HUES64 (cell line): ENCODE measurements at regions not wholly inside any gene's neighbourhood (a gene's known extent, or its start where the extent isn't known, plus 50 kb on each side); places are given as distances from the start of the nearest gene placed in this dataset.
"Not testable (repeated sequence)": the region's sequence is repeated elsewhere in the genome, so short reads cannot be mapped to it uniquely, and the experiment has no call there.

Experiments used
- H3K27ac ChIP-seq: 2 replicates; pipeline ENCODE4 v1.7.0; 2013; ENCODE audit warnings: low read depth, low read length, inconsistent platforms
- H3K27me3 ChIP-seq: 2 replicates; pipeline ENCODE4 v1.6.1; 2013; ENCODE audit warnings: mild to moderate bottlenecking, low read length; ENCODE audit not compliant: insufficient read depth
- H3K36me3 ChIP-seq: 2 replicates; pipeline ENCODE4 v1.6.1; 2013; ENCODE audit warnings: mild to moderate bottlenecking, low read length; ENCODE audit not compliant: insufficient read depth
- H3K4me1 ChIP-seq: 2 replicates; pipeline ENCODE4 v1.6.1; 2013; ENCODE audit warnings: mild to moderate bottlenecking, low read length, moderate library complexity; ENCODE audit not compliant: insufficient read depth
- H3K4me3 ChIP-seq: 2 replicates; pipeline ENCODE4 v1.5.1; 2013; ENCODE audit warnings: mild to moderate bottlenecking, low read length, moderate library complexity
- H3K9ac ChIP-seq: 2 replicates; pipeline ENCODE4 v1.6.1; 2013; ENCODE audit warnings: mild to moderate bottlenecking, low read depth, low read length
- H3K9me3 ChIP-seq: 2 replicates; pipeline ENCODE4 v1.6.1; 2013; ENCODE audit warnings: low read depth, low read length; ENCODE audit not compliant: insufficient read depth
- WGBS: fragments of 150-250, 120-280 bp; methylation state at CpG from one replicate; pipeline ENCODE4 v1.1.7; 2013; ENCODE audit warnings: missing lambda C conversion rate; 5-methylcytosine and 5-hydroxymethylcytosine counted together

- not testable (repeated sequence) for H3K4me1 ChIP-seq, H3K36me3 ChIP-seq, H3K9ac ChIP-seq, H3K9me3 ChIP-seq, H3K4me3 ChIP-seq, H3K27ac ChIP-seq, H3K27me3 ChIP-seq
- 94% methylated on average over 3 of the region's 3 CpGs for WGBS
These were observed 82.0 kb upstream of the ANKRD28 start for GRCh38 chr3:15879787-15880186.

GRCh38 chr3:15882577-15882976, 84.8 kb upstream of the ANKRD28 start:
- H3K36me3 ChIP-seq: peaks cover 4% of the 10 kb centered on the region; the same call in 1 of the 2 replicates
- H3K9me3 ChIP-seq: no peaks in the 10 kb centered on the region
- WGBS: 84% methylated on average over 2 of the region's 2 CpGs
- no peak overlapping the region for H3K9ac ChIP-seq
- H3K27me3 ChIP-seq: no peaks in the 10 kb centered on the region
- no peak overlapping the region for H3K4me3 ChIP-seq
- no peak overlapping the region for H3K27ac ChIP-seq
- no peaks in the 10 kb centered on the region for H3K4me1 ChIP-seq

GRCh38 chr3:15884132-15884531, 86.4 kb upstream of the ANKRD28 start:
- no peak overlapping the region for H3K9ac ChIP-seq
- H3K27ac ChIP-seq: no peak overlapping the region
- H3K4me3 ChIP-seq: no peak overlapping the region
- H3K36me3 ChIP-seq: no peaks in the 10 kb centered on the region
- H3K9me3 ChIP-seq: no peaks in the 10 kb centered on the region
- no peaks in the 10 kb centered on the region for H3K27me3 ChIP-seq
- 94% methylated on average over 1 of the region's 1 CpG for WGBS
- H3K4me1 ChIP-seq: no peaks in the 10 kb centered on the region

- Histone ChIP-seq H3K4me1 (no peaks in the 10 kb centered on the region), H3K9me3 (no peaks in the 10 kb centered on the region), H3K36me3 (no peaks in the 10 kb centered on the region), H3K27me3 (no peaks in the 10 kb centered on the region), H3K4me3 (no peak overlapping the region), H3K9ac (no peak overlapping the region), H3K27ac (no peak overlapping the region)
These were observed 88.7 kb upstream of the ANKRD28 start for GRCh38 chr3:15886521-15886920.

- H3K36me3 ChIP-seq: no peaks in the 10 kb centered on the region
- H3K4me1 ChIP-seq: no peaks in the 10 kb centered on the region
- no peak overlapping the region for H3K27ac ChIP-seq
- H3K4me3 ChIP-seq: no peak overlapping the region
- H3K9ac ChIP-seq: no peak overlapping the region
- no peaks in the 10 kb centered on the region for H3K27me3 ChIP-seq
- H3K9me3 ChIP-seq: no peaks in the 10 kb centered on the region
These were observed 89.5 kb upstream of the ANKRD28 start for GRCh38 chr3:15887261-15887660.

DNA sequence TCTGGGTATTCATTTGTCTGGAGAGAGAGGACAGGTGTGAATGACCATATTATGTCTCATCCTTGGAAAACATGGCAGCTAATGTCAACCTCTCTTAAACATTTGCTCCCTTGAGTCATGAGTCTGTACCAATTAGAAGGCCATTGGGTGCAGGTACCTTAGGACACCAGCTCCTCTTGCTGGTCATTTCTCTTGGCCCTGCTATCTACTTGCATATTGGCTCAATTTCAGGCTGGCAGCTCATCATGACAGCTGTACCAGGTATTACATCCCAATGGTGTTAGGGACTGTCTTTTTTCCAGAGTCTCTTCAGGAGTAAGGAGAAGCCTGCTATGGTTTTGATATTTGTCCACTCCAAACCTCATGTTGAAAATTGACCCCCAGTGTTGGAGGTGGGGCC, 92.2 kb upstream of the ANKRD28 start:
- Histone ChIP-seq H3K4me3 (no peak overlapping the region), H3K9me3 (no peaks in the 10 kb centered on the region), H3K27me3 (no peaks in the 10 kb centered on the region), H3K36me3 (no peaks in the 10 kb centered on the region), H3K27ac (no peak overlapping the region), H3K9ac (no peak overlapping the region), H3K4me1 (peaks cover 8% of the 10 kb centered on the region)

- H3K9me3 ChIP-seq: no peaks in the 10 kb centered on the region
- no peaks in the 10 kb centered on the region for H3K27me3 ChIP-seq
- no peak overlapping the region for H3K27ac ChIP-seq
- peaks cover 8% of the 10 kb centered on the region for H3K4me1 ChIP-seq
- WGBS: 86% methylated on average over 2 of the region's 3 CpGs
- no peak overlapping the region for H3K4me3 ChIP-seq
- H3K9ac ChIP-seq: no peak overlapping the region
- H3K36me3 ChIP-seq: no peaks in the 10 kb centered on the region
These were observed 94.8 kb upstream of the ANKRD28 start for GRCh38 chr3:15892311-15893227.

DNA sequence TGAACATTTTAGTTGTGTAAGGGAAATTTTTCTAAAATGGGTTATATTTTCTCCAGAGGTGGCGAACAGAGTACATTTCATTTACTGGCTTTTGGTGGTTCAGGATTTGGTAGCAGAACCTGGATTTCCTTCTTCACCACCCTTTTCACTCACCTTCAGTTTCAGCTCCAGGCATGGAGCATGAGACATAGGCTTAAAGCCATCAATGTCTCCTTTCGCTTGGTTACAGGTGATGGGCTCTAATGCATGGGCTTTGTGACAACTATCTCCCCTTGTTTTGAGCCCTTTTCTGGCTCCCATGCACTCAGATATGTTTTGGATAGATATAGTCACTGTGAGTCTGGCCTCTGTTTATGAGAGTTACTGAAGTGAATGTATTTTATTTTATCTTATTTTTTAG, 96.6 kb upstream of the ANKRD28 start:
- H3K9ac ChIP-seq: no peak overlapping the region
- no peaks in the 10 kb centered on the region for H3K36me3 ChIP-seq
- H3K27me3 ChIP-seq: no peaks in the 10 kb centered on the region
- H3K4me3 ChIP-seq: no peak overlapping the region
- WGBS: 100% methylated on average over 2 of the region's 2 CpGs
- no peak overlapping the region for H3K27ac ChIP-seq
- H3K4me1 ChIP-seq: peaks cover 10% of the 10 kb centered on the region
- no peaks in the 10 kb centered on the region for H3K9me3 ChIP-seq

GRCh38 chr3:15896500-15896899, 98.7 kb upstream of the ANKRD28 start:
- WGBS: 73% methylated on average over 2 of the region's 2 CpGs
- Histone ChIP-seq H3K4me3 (no peak overlapping the region), H3K27ac (no peak overlapping the region), H3K4me1 (peaks cover 11% of the 10 kb centered on the region), H3K9ac (no peak overlapping the region), H3K27me3 (no peaks in the 10 kb centered on the region), H3K9me3 (no peaks in the 10 kb centered on the region), H3K36me3 (no peaks in the 10 kb centered on the region)

DNA sequence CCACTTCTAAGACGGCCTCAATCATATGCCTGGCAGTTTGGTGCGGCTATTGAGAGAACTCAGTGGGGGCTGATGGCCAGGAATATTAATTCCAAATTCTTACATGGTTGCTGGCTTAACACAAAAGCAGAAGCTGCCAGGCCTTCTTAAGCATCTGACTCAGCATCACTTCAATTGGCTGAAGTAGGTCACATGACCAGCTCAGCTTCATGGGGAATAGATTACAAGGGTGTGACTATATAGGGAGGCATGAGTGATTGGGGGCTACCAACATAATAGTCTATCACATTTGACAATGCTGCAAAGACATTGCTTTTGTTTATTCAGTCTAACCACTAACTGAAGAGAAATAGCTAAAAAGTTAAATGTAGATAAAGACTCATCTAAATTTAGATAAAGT, 101.6 kb upstream of the ANKRD28 start:
- Histone ChIP-seq H3K9ac (no peak overlapping the region), H3K9me3 (no peaks in the 10 kb centered on the region), H3K4me1 (peaks cover 3% of the 10 kb centered on the region; the same call in 1 of the 2 replicates), H3K27ac (no peak overlapping the region), H3K4me3 (no peak overlapping the region), H3K27me3 (no peaks in the 10 kb centered on the region), H3K36me3 (no peaks in the 10 kb centered on the region)
- 89% methylated on average over 2 of the region's 2 CpGs for WGBS

DNA sequence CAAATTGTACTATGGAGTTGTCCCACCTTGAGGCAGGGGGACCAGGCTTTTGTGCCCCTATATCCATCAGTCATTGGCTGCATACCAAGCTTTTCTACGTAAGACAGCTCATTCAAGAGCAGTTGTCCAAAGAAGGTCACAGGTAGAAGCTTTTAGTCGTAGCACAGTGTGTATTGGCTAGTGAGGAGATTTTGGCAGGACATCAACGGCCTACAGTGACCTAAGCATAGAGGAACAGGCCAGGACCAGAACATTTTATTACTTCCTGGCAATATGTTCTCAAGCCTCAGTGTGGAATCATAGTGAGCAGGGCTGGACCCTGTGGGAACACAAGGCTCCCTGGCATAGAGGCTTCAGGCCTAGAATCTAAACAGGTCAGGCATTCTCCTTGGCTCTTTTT, 105.4 kb upstream of the ANKRD28 start:
- WGBS: 95% methylated on average over 3 of the region's 3 CpGs
- H3K9ac ChIP-seq: no peak overlapping the region
- H3K4me1 ChIP-seq: peaks cover 3% of the 10 kb centered on the region; the same call in 1 of the 2 replicates
- no peaks in the 10 kb centered on the region for H3K36me3 ChIP-seq
- H3K4me3 ChIP-seq: no peak overlapping the region
- no peaks in the 10 kb centered on the region for H3K9me3 ChIP-seq
- no peaks in the 10 kb centered on the region for H3K27me3 ChIP-seq
- no peak overlapping the region for H3K27ac ChIP-seq
